Keratinocyte (primary cell): ENCODE measurements at regions not wholly inside any gene's neighbourhood (a gene's known extent, or its start where the extent isn't known, plus 50 kb on each side); places are given as distances from the start of the nearest gene placed in this dataset.

Experiments
- DNase-seq: peaks from one replicate; pipeline ENCODE4 v3.0.0-alpha.2; 2011; ENCODE audit warnings: low read depth, missing footprints, low spot score
- FAIRE-seq: peaks from 2 replicates; lab custom pipeline; 2011; peaks lifted over from hg19 to GRCh38; lab: Jason Lieb, UNC
- H2AFZ ChIP-seq: 2 replicates; pipeline ENCODE4 v1.6.0; 2012; ENCODE audit warnings: low read length, control low read depth, inconsistent platforms; ENCODE audit not compliant: control insufficient read depth
- H3K27ac ChIP-seq: 2 replicates; pipeline ENCODE4 v1.5.1; 2011; ENCODE audit warnings: low read length; ENCODE audit not compliant: control insufficient read depth, insufficient read depth
- H3K27me3 ChIP-seq: 3 replicates; pipeline ENCODE4 v1.6.0; 2011; ENCODE audit warnings: low read length; ENCODE audit not compliant: control insufficient read depth, insufficient read depth; ENCODE audit errors: extremely low read depth
- H3K36me3 ChIP-seq, 2 experiments: 2 replicates in 1 of 2; 3 replicates in 1 of 2; pipeline ENCODE4 v1.5.1; 2011; ENCODE audit warnings: low read length in 2 of 2, mild to moderate bottlenecking in 1 of 2; ENCODE audit not compliant: control insufficient read depth in 2 of 2, insufficient read depth in 2 of 2; ENCODE audit errors: extremely low read depth in 1 of 2
- H3K4me1 ChIP-seq: 3 replicates; pipeline ENCODE4 v1.5.1; 2011; ENCODE audit warnings: low read length; ENCODE audit not compliant: control insufficient read depth, insufficient read depth; ENCODE audit errors: extremely low read depth
- H3K4me2 ChIP-seq: 3 replicates; pipeline ENCODE4 v1.6.0; 2011; ENCODE audit warnings: low read depth, low read length; ENCODE audit not compliant: control insufficient read depth, insufficient read depth; ENCODE audit errors: extremely low read depth
- H3K4me3 ChIP-seq, 3 experiments: fragments of 200-600 bp in 1 of 3; sonication (generic) in 1 of 3; 2 replicates in 2 of 3; 3 replicates in 1 of 3; pipeline ENCODE4 v1.5.1; 2011 to 2016; ENCODE audit warnings: low read length in 3 of 3, mild to moderate bottlenecking in 3 of 3, control low read depth in 2 of 3, inconsistent platforms in 1 of 3, low read depth in 1 of 3, mixed read lengths in 1 of 3, mixed run types in 1 of 3, moderate library complexity in 1 of 3; ENCODE audit not compliant: control insufficient read depth in 2 of 3, insufficient read depth in 2 of 3; ENCODE audit errors: extremely low read depth in 1 of 3
- H3K79me2 ChIP-seq: 2 replicates; pipeline ENCODE4 v1.6.0; 2012; ENCODE audit warnings: low read length; ENCODE audit not compliant: control insufficient read depth, insufficient read depth
- H3K9ac ChIP-seq: 3 replicates; pipeline ENCODE4 v1.6.0; 2011; ENCODE audit warnings: low read length; ENCODE audit not compliant: control insufficient read depth, insufficient read depth; ENCODE audit errors: extremely low read depth
- H3K9me1 ChIP-seq: 3 replicates; pipeline ENCODE4 v1.6.0; 2011; ENCODE audit warnings: low read length; ENCODE audit not compliant: control insufficient read depth, insufficient read depth; ENCODE audit errors: extremely low read depth
- H3K9me3 ChIP-seq: 2 replicates; pipeline ENCODE4 v1.5.1; 2012; ENCODE audit warnings: low read depth, low read length; ENCODE audit not compliant: control insufficient read depth
- H4K20me1 ChIP-seq: 3 replicates; pipeline ENCODE4 v1.6.0; 2011; ENCODE audit warnings: low read length; ENCODE audit not compliant: control insufficient read depth, insufficient read depth; ENCODE audit errors: extremely low read depth
- EZH2 ChIP-seq: IDR thresholded peaks from one replicate; pipeline ENCODE4 v1.6.1; 2012; ENCODE audit warnings: inconsistent platforms, mild to moderate bottlenecking, low read length, moderate library complexity
- dilution Hi-C: fragments of 300-500 bp; cut with MboI; formaldehyde crosslinking; loops from one replicate; pipeline ENCODE4 v1.7.0; 2020; ENCODE audit warnings: low sequenced_read_pairs; ENCODE audit not compliant: extremely low pct_ligation_motif_present
- TF ChIP-seq, protein P1 (sequence below), 3 experiments: IDR thresholded peaks in 1 of 3; conservative IDR thresholded peaks in 1 of 3; optimal IDR thresholded peaks in 1 of 3; 2 replicates in 2 of 3; 3 replicates in 1 of 3; pipeline versions ENCODE3 to v1.5.1; 2011; ENCODE audit warnings: low read length in 3 of 3, mild to moderate bottlenecking in 3 of 3, moderate library complexity in 2 of 3, control low read depth in 1 of 3, inconsistent platforms in 1 of 3; ENCODE audit not compliant: insufficient read depth in 2 of 3; ENCODE audit errors: extremely low read depth in 1 of 3

DNA sequence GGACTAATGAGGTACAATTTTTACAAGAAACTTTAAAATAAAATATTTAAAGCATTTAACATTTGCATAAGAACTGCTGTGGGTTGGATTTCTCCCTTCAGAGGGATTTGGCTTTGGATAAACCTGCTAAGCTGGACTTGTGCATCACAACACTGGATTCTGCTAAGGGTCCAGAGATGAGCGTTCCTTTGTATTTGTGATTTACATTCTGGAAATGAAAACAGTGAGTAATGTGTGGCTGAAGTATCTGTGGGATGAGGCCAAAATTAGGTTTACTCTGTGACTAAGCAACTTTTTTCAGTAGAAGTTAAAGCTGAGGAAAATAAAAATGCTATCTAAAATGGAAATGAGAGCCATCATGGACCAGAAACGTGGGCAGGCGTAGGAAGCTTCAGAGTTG, 494.3 kb downstream of the EPM2A start:
- Histone ChIP-seq H3K9ac (no peak overlapping the region), H3K4me2 (no peak overlapping the region), H3K79me2 (no peaks in the 10 kb centered on the region), H4K20me1 (no peaks in the 10 kb centered on the region), H3K4me3 (no peak overlapping the region), H3K9me3 (no peaks in the 10 kb centered on the region), H3K9me1 (no peaks in the 10 kb centered on the region), H2AFZ (no peak overlapping the region), H3K27me3 (peaks cover 3% of the 10 kb centered on the region), H3K27ac (no peak overlapping the region), H3K4me1 (no peaks in the 10 kb centered on the region), H3K36me3 (no peaks in the 10 kb centered on the region)
- TF ChIP-seq EZH2: no peak
- TF ChIP-seq, protein P1, sequence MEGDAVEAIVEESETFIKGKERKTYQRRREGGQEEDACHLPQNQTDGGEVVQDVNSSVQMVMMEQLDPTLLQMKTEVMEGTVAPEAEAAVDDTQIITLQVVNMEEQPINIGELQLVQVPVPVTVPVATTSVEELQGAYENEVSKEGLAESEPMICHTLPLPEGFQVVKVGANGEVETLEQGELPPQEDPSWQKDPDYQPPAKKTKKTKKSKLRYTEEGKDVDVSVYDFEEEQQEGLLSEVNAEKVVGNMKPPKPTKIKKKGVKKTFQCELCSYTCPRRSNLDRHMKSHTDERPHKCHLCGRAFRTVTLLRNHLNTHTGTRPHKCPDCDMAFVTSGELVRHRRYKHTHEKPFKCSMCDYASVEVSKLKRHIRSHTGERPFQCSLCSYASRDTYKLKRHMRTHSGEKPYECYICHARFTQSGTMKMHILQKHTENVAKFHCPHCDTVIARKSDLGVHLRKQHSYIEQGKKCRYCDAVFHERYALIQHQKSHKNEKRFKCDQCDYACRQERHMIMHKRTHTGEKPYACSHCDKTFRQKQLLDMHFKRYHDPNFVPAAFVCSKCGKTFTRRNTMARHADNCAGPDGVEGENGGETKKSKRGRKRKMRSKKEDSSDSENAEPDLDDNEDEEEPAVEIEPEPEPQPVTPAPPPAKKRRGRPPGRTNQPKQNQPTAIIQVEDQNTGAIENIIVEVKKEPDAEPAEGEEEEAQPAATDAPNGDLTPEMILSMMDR (optimal IDR thresholded peaks at IDR 0.05 in 1 of 3, IDR thresholded peaks at IDR 0.05 in 1 of 3, conservative IDR thresholded peaks at IDR 0.05 in 1 of 3; ENCODE audit: extremely low read depth in 1 of 3, insufficient read depth in 2 of 3, low read length in 3 of 3): no peak
- FAIRE-seq (no peak), DNase-seq (no peak)
- dilution Hi-C loops: no loop called here

DNA sequence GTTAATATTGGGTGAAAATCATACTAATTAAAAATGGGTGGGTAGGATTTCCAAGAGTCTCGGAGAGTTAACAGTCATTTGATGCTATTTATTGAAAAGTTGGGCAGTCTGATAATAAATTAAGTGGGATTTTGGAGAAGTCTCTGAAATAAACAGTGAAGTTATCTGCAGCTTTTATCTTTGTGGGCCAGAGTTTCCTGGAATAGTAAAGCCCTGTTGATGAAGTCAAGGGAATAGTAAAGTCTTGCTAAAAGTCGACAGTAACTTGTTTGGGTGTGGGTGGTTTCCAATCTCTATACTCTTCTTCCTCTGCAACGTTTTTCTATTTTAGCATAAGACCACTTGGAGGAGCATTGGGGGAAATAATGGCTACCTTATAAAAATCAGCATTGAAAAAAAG, 493.6 kb downstream of the EPM2A start:
- dilution Hi-C loops: no loop called here

More for the DNA sequence above, 493.6 kb downstream of the EPM2A start:
- no peak overlapping the region for H3K27ac ChIP-seq
- peaks cover 3% of the 10 kb centered on the region for H3K27me3 ChIP-seq
- no peak overlapping the region for H3K4me2 ChIP-seq
- TF ChIP-seq EZH2: no peak
- TF ChIP-seq, protein P1 (optimal IDR thresholded peaks at IDR 0.05 in 1 of 3, IDR thresholded peaks at IDR 0.05 in 1 of 3, conservative IDR thresholded peaks at IDR 0.05 in 1 of 3; ENCODE audit: extremely low read depth in 1 of 3, insufficient read depth in 2 of 3, low read length in 3 of 3): no peak
- no peak for FAIRE-seq
- H3K4me1 ChIP-seq: no peaks in the 10 kb centered on the region
- H3K9me1 ChIP-seq: no peaks in the 10 kb centered on the region
- H2AFZ ChIP-seq: no peak overlapping the region
- H3K4me3 ChIP-seq: no peak overlapping the region
- no peaks in the 10 kb centered on the region for H3K79me2 ChIP-seq
- no peaks in the 10 kb centered on the region for H3K9me3 ChIP-seq
- H3K36me3 ChIP-seq: no peaks in the 10 kb centered on the region
- H3K9ac ChIP-seq: no peak overlapping the region
- DNase-seq: no peak
- H4K20me1 ChIP-seq: no peaks in the 10 kb centered on the region
